GM21529 (cell line): ENCODE measurements at regions not wholly inside any gene's neighbourhood (a gene's known extent, or its start where the extent isn't known, plus 50 kb on each side); places are given as distances from the start of the nearest gene placed in this dataset.

Source experiments
- ATAC-seq: cut with Tn5 transposase; IDR thresholded peaks from one replicate; pipeline ENCODE4 v1.9.1; 2021; ENCODE audit not compliant: unreplicated experiment

DNA sequence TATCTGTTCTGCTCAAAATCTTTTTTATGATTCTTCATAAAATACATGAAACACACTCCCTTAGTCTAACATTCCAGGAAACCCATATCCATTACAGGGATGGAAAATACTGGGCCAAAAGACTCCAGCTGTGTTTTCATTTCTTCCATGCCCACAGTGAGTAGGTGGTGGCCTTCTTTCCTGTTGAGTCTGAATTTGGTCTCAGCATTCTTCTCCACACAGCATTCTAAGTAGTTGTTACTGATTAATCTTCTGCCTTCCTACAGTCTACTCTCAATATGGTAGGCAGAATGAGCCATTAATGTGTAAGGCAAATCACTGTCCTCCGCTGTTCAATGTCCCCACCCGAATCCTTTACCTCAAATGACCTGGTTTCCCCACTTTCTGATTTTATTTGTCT lies 370.6 kb upstream of the RPS6KA3 start:
- ATAC-seq, result no peak

DNA sequence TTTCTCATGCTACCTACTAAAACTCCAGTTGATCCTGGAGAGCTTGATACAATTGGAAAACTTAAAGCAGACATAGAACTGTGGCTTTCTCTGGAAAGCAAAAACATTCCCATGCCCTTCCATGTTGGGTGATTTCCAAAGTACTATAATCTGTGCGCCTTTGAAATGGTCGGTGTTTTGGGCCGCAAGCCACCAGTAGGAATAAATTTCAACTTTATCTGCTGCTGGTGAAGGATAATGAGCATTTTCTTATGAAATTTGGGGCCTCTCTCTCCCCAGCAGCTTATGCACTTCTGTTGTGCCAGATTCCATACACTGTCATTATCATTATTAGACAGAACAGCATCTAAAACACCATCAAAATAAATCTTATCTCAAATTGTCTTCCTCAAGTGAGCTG lies 366.7 kb upstream of the RPS6KA3 start:
- no peak for ATAC-seq

DNA sequence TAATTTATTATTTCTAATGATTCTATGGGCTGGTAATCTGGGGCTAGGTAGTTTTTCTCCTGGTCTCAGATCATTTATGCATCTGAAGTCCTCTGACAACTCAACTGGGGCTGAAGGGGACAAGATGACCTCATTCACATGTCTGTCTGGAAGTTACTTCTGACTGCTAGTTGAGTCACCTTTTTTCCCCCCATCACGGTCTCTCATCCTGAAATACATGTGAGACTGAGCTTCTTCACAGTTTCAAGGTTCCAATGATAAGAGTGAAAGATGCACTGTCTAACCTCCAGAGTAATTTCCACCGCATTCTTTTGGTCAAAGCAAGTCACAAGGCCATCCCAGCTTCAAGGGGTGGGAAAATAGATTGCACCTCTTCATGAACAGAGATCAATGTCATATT lies 356.7 kb upstream of the RPS6KA3 start:
- no peak for ATAC-seq

DNA sequence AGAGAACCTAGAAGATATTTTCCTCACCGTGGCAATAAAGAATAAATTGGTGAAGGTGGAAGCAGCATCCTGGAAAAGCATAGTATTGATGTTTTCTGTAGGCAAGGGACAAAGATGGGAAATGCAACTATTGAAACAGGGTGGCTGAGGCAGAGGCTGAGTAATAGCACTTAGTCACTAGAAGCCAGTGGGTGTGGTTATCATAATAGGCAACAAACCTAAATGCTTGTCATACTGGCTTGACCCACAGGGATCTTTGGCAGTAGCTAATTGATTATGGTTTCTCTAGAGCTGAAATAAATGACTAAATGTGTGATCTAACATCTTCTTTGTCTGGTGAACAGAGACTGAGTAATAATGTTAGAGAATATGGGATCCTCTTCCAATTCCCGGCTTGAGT lies 353.6 kb upstream of the RPS6KA3 start:
- ATAC-seq, result no peak

- no peak for ATAC-seq
Measured at GRCh38 chrX:20609916-20610415, 343.3 kb upstream of the RPS6KA3 start.

GRCh38 chrX:20606831-20607230 lies 340.1 kb upstream of the RPS6KA3 start:
- no peak for ATAC-seq

- no peak for ATAC-seq
Measured at GRCh38 chrX:20596856-20597255, 330.1 kb upstream of the RPS6KA3 start.

- peak; percentile 52 for ATAC-seq
Measured at GRCh38 chrX:20595928-20596575, 329.3 kb upstream of the RPS6KA3 start.

DNA sequence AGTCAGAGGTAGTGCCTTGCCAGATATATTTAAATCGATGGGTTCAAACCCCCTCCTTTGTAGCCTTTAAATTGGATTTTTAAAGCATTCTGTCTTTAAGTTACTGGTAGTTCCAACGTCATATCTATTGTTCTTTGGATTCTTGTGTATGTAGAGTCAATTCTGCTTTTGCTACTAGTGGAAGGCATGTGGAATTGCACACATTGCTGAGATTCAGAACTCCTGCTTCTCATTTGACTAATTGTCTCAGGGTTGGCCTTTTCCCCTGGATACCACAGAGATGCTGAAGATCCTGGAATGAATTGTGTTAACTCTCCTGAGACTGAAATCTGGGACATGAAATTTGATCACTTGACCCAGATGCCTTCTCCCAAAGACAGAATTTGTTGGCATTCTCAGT lies 328.3 kb upstream of the RPS6KA3 start:
- ATAC-seq, result no peak

DNA sequence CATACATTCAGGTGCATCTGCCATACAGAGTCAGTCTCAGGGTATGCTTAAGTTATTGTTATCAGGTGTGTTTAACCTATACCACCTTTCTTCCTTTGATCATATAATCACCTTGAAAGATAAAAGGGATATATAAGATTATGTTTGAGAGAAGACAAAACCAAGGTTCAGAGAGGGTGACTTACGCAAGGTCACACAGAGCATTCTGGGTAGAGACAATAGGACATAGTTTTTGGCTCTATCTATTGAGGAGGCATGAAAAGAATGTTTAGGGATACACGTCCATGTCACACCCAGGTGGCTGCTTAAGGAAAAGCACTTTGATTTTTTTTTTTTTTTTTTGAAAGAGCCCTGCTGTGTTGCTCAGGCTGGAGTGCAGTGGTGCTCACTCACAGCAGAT lies 327.1 kb upstream of the RPS6KA3 start:
- ATAC-seq, result no peak

DNA sequence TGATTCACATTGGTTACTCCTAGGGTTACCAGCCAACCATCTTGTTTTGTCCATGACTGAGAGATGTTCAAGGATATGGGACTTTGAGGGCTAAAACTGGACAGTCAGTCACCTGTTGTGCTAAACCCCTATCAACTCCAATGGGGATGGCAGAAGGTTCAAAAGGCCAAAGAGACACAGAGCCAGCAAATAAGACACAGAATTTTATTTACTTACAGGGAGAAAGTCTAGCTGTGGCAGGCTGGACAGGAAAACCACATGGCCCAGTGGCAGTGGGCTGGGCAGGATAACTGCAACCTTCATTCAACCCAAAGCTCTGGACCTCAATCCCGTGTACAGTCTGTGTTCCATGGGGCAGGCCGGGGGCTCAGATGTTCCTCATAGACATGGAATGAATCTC lies 326.7 kb upstream of the RPS6KA3 start:
- no peak for ATAC-seq

- no peak for ATAC-seq
Measured at GRCh38 chrX:20591246-20591645, 324.5 kb upstream of the RPS6KA3 start.

DNA sequence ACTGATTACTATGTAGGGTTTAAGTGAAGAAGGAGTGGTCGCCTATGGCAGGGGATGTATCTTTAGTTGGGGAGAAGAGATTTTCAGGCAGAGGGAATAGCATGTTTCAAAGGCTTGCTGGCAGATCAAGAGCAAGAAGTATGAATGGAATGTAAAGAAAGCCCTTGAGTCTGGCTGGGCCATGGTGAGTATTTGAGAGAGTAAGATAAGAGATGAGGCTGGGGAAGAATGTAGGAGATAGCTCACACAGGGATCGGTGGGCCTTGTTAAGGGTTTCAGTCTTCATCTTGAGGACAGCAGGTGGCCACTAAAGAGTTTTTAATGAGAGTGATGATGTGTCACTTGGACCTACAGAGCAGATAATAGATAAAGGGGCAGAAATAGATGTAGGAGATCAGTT lies 319.1 kb upstream of the RPS6KA3 start:
- no peak for ATAC-seq

DNA sequence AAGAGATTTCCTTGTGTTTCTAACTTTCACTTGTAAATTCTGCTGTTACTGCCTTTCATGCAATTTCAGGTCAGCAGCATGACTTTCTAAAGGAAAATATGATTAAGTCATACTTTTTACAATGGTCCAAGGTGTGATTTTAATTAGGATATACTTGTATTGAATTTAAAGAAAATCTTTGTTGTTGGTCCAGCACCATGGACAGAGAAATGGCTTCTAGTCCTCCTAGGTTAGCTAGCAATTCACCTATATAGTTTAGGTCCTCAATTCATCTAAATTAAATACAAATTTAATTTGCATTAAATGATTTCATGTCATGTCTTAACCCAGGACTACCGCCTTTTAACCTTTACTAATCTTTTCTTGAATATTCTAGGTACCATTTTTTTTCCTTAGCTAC lies 304.9 kb upstream of the RPS6KA3 start:
- ATAC-seq, result no peak

GRCh38 chrX:20567108-20567507 lies 300.4 kb upstream of the RPS6KA3 start:
- peak; percentile 62 for ATAC-seq

GRCh38 chrX:20547611-20548051 lies 280.9 kb upstream of the RPS6KA3 start:
- peak; percentile 51 for ATAC-seq

GRCh38 chrX:20545538-20545937 lies 278.8 kb upstream of the RPS6KA3 start:
- ATAC-seq, result no peak

DNA sequence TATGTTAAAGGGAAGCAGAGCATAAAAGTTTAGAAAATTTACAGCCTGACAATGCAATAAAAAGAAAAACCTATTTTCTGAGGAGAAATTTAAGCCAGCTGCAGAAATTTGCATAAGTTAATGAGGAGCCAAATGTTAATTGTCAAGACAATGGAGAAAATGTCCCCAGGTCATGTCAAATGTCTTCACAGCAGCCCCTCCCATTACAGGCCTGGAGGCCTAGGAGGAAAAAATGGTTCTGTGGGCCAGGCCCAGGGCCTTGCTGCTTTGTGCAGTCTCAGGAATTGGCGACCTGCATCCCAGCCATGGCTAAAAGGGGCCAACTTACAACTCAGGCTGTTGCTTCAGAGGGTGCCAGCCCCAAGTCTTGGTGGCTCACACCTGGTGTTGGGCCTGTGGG lies 275.4 kb upstream of the RPS6KA3 start:
- no peak for ATAC-seq

DNA sequence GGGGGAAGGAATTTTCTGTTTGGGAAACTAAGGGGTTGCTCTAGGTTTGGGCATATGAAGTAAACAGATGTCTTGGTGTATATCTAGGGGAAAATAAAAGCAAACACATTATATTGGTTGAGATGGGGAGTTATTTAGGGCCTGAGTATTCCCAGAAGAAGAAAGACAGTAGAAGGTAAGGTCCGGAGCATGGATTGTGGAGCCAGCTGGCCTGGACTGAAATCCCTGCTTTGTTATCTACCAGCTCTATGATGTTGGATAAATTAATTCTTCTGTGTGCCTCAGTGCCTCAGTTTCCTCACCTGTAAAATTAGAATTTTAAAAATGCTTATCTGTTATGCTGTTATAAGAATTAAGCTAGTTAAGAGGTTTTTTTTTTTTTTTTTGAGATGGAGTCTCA lies 272.3 kb upstream of the RPS6KA3 start:
- ATAC-seq, result no peak

- ATAC-seq, result no peak
Measured at GRCh38 chrX:20531667-20532066, 265.0 kb upstream of the RPS6KA3 start.

DNA sequence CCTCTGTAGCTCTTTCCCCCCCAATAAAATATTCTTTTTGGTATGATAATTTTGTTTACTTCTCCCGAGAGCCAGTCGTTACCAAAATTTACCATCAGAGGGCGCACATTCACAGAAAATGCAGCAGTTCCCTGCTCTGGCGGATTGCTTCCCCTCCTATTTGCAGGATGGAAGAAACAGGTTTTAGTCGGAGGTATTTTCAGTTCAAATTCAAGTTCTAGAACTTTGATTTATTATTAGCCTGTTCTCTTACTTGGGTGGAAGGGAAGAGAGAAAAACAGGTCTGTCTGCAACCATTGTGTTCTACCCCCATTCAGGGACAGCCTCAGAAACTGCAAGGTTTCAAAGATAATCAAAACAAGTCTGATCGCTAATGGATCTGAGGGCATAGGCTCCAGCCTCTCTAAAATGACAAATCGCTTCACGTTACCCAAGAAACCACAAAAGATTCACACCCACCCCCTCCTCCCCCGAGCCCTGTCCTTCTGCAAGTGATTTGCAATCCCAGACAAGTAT lies 263.8 kb upstream of the RPS6KA3 start:
- ATAC-seq, result peak; percentile 66

GRCh38 chrX:20529711-20530110 lies 263.0 kb upstream of the RPS6KA3 start:
- no peak for ATAC-seq

DNA sequence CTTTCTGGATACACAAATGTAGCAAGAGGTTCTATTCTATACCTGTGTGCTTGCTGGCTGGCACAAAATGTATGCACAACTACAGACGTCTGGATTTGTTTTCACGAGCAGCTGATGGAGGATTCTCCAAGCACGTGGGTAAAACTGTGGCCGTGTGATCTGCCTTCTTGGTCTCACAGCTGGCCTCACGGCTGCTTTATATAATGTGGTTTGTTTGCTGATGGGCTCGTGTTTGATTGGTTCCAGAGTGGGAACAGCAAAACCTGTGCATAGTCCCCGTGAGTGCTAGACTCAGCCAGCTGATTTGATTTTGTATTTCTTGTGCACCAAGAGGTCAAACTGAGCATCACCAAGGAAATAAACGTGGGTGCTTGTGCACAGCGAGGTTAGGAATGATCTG lies 262.6 kb upstream of the RPS6KA3 start:
- no peak for ATAC-seq
